Liver (tissue), 7 donors: ENCODE measurements at regions not wholly inside any gene's neighbourhood (a gene's known extent, or its start where the extent isn't known, plus 50 kb on each side); places are given as distances from the start of the nearest gene placed in this dataset.

Source experiments
- DNase-seq: peaks from one replicate; pipeline ENCODE4 v3.0.0-alpha.2; 2017; ENCODE audit warnings: low spot score
- H3K27ac ChIP-seq, 2 donors: one replicate each; pipeline ENCODE4 v1.7.0; 2013; ENCODE audit warnings: inconsistent platforms in 2 of 2, low read length in 2 of 2, control low read depth in 1 of 2, low read depth in 1 of 2, mild to moderate bottlenecking in 1 of 2
- H3K27me3 ChIP-seq, 4 donors: one replicate each; pipeline versions ENCODE4 v1.6.1 to v1.7.0; 2013; ENCODE audit warnings: low read length in 3 of 4, inconsistent platforms in 1 of 4, mild to moderate bottlenecking in 1 of 4, moderate library complexity in 1 of 4; ENCODE audit not compliant: control insufficient read depth in 4 of 4, insufficient read depth in 4 of 4
- H3K36me3 ChIP-seq, 4 donors: one replicate each; pipeline versions ENCODE4 v1.6.1 to v1.7.0; 2013; ENCODE audit warnings: low read length in 3 of 4, mild to moderate bottlenecking in 3 of 4, low read depth in 1 of 4, moderate library complexity in 1 of 4; ENCODE audit not compliant: control insufficient read depth in 4 of 4, insufficient read depth in 3 of 4
- H3K4me1 ChIP-seq, 4 donors: one replicate each; pipeline versions ENCODE4 v1.6.1 to v1.7.0; 2013; ENCODE audit warnings: low read length in 3 of 4, mild to moderate bottlenecking in 3 of 4, moderate library complexity in 1 of 4; ENCODE audit not compliant: control insufficient read depth in 4 of 4, insufficient read depth in 4 of 4
- H3K4me3 ChIP-seq, 3 donors: one replicate each; pipeline versions ENCODE4 v1.6.1 to v1.7.0; 2013; ENCODE audit warnings: low read length in 3 of 3, control low read depth in 1 of 3, low read depth in 1 of 3, mild to moderate bottlenecking in 1 of 3
- H3K9ac ChIP-seq, 2 donors: one replicate each; pipeline ENCODE4 v1.7.0; 2013; ENCODE audit warnings: low read length in 2 of 2, mild to moderate bottlenecking in 2 of 2, moderate library complexity in 2 of 2, control low read depth in 1 of 2, low read depth in 1 of 2
- H3K9me3 ChIP-seq, 4 donors: one replicate each; pipeline versions ENCODE4 v1.6.1 to v1.7.0; 2013; ENCODE audit warnings: low read length in 3 of 4; ENCODE audit not compliant: control insufficient read depth in 4 of 4
- ATF3 ChIP-seq: IDR thresholded peaks from 2 replicates; pipeline ENCODE4 v1.6.1; 2016; ENCODE audit warnings: antibody characterized with exemption
- EGR1 ChIP-seq, 2 donors: IDR thresholded peaks; 2 replicates each; pipeline ENCODE4 v1.6.1; 2016 to 2018; ENCODE audit warnings: antibody characterized with exemption in 2 of 2, low read depth in 2 of 2
- FOXA1 ChIP-seq: IDR thresholded peaks from 2 replicates; pipeline ENCODE4 v1.6.1; 2016; ENCODE audit warnings: antibody characterized with exemption
- FOXA2 ChIP-seq: IDR thresholded peaks from 2 replicates; pipeline ENCODE4 v1.6.1; 2016; ENCODE audit warnings: antibody characterized with exemption
- HNF4A ChIP-seq, 2 donors: conservative IDR thresholded peaks; 2 replicates each; pipeline ENCODE4 v1.6.1; 2016; ENCODE audit warnings: antibody characterized with exemption in 2 of 2, mild to moderate bottlenecking in 2 of 2
- JUND ChIP-seq, 2 donors: IDR thresholded peaks; 2 replicates each; pipeline ENCODE4 v1.6.1; 2016; ENCODE audit warnings: antibody characterized with exemption in 2 of 2
- MAX ChIP-seq: IDR thresholded peaks from 2 replicates; pipeline ENCODE4 v1.6.1; 2016; ENCODE audit warnings: antibody characterized with exemption
- NR2F2 ChIP-seq: IDR thresholded peaks from 2 replicates; pipeline ENCODE4 v1.6.1; 2016; ENCODE audit warnings: antibody characterized with exemption
- REST ChIP-seq: IDR thresholded peaks from 2 replicates; pipeline ENCODE4 v1.6.1; 2016; ENCODE audit warnings: antibody characterized with exemption, mild to moderate bottlenecking
- TAF1 ChIP-seq: conservative IDR thresholded peaks from 2 replicates; pipeline ENCODE4 v1.6.1; 2016; ENCODE audit warnings: antibody characterized with exemption, mild to moderate bottlenecking
- YY1 ChIP-seq: IDR thresholded peaks from 2 replicates; pipeline ENCODE4 v1.6.1; 2016; ENCODE audit warnings: antibody characterized with exemption, mild to moderate bottlenecking
- WGBS: extraction: QIAGEN DNeasy Blood & Tissue Kit; methylation state at CpG from one replicate; pipeline ENCODE4 v1.1.7; 2013; 5-methylcytosine and 5-hydroxymethylcytosine counted together
- donor health status: healthy.
- donor health status: healthy.
- donor health status: healthy.
- donor health status: healthy.

GRCh38 chr5:30209755-30210154 is 983.7 kb upstream of the CDH6 start:
- Histone ChIP-seq H3K27ac (no peak overlapping the region), H3K9ac (no peak overlapping the region), H3K4me1 (no peaks in the 10 kb centered on the region), H3K27me3 (peaks cover 0 to 2% (median 0%) of the 10 kb centered on the region in 4 donors), H3K4me3 (no peak overlapping the region), H3K9me3 (no peaks in the 10 kb centered on the region), H3K36me3 (no peaks in the 10 kb centered on the region)
- no peak for DNase-seq
- no peak for TF ChIP-seq REST
- TF ChIP-seq ATF3, result no peak

GRCh38 chr5:30197662-30198061 is 995.8 kb upstream of the CDH6 start:
- H3K4me1 ChIP-seq, result no peaks in the 10 kb centered on the region
- H3K9me3 ChIP-seq, result peaks cover 0 to 2% (median 0%) of the 10 kb centered on the region in 4 donors
- WGBS, result 80% methylated on average over 3 of the region's 3 CpGs
- TF ChIP-seq ATF3 (no peak), MAX (no peak), YY1 (no peak), EGR1 (IDR thresholded peaks at IDR 0.05; ENCODE audit: low read depth in 2 of 2) (no peak), JUND (IDR thresholded peaks at IDR 0.05) (no peak), NR2F2 (no peak), TAF1 (no peak), REST (no peak), HNF4A (conservative IDR thresholded peaks at IDR 0.05) (no peak), FOXA2 (no peak), FOXA1 (no peak)
- H3K27me3 ChIP-seq, result peaks cover 0 to 3% (median 0%) of the 10 kb centered on the region in 4 donors
- H3K9ac ChIP-seq, result no peak overlapping the region
- DNase-seq, result no peak
- H3K36me3 ChIP-seq, result no peaks in the 10 kb centered on the region
- H3K27ac ChIP-seq, result no peak overlapping the region
- no peak overlapping the region for H3K4me3 ChIP-seq
